ENCODE measurements at regions not wholly inside any gene's neighbourhood (a gene's known extent, or its start where the extent isn't known, plus 50 kb on each side); places are given as distances from the start of the nearest gene placed in this dataset.

DNA sequence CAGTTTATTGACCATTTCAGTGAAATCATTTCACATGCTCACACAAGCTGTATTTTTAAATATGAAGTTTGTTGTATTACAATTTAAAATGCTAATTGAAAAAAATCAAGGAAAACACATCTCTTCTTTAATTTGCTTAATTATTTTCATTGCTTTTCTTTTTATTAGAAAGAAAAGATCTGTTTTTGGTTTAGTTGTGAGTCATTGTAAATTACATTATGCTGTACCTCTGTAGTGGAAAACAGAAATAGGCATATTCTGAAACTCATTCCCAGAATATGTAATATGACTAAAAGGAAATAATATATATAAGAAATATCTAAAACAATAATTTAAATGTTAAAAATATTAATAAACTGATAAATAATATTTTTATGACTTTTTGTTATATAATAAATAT lies 161.9 kb downstream of the HGF start:
- ChIA-PET CTCF (no interaction called here), POLR2A (no interaction called here)

DNA sequence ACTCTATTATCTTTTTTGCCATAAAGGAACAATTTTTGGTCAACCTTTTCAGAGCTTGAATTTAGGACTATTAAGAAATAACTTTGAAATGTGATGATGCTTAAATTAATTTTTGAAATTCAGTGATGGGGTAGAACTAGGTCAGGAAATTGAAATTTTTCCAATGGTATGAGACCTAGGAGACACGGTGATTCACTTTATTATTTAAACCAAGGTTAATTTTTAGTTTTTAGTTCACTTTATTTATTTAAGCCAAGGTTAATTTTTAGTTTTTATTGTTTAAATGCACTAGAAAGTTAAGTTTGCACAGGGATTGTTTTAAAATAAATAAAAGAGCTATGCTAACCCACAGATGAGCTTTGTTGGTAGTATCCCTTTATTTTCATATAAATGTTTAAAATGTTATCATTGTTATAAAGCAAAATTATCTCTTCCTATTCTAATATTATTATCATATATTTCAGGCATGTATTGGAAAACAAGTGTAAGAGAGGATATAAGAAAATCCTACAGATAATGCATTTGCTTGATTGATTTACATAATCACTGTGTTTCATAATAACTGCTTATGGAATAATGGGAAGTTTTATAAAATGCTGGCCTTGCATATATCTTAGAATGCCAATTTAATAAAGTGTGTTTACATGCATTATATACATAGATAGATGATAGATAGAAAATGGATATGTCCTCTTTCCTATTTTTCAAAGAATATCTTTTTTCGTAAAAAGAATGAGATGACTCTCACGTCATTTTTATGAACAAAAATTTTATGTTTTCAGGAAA lies 163.6 kb downstream of the HGF start:
- POLR2A ChIA-PET = no interaction called here
- H3K4me3 ChIP-seq (ENCODE audit: control insufficient read depth in 1 of 7, extremely low read depth in 1 of 7, insufficient read depth in 4 of 7, low read depth in 2 of 7, low read length in 6 of 7) = no peak overlapping the region

More for the DNA sequence above, 161.9 kb downstream of the HGF start:
- DNase-seq = no peak
- Histone ChIP-seq H3K4me3 (ENCODE audit: control insufficient read depth in 1 of 7, extremely low read depth in 1 of 7, insufficient read depth in 4 of 7, low read depth in 2 of 7, low read length in 6 of 7) (no peak overlapping the region), H3K36me3 (ENCODE audit: control insufficient read depth in 4 of 4, insufficient read depth in 4 of 4, low read length in 3 of 4) (no peaks in the 10 kb centered on the region), H3K4me1 (ENCODE audit: control extremely low read depth in 1 of 4, control insufficient read depth in 4 of 4, insufficient read depth in 4 of 4, low read length in 3 of 4) (no peaks in the 10 kb centered on the region), H3K9me3 (ENCODE audit: control extremely low read depth in 1 of 5, control insufficient read depth in 4 of 5, insufficient read depth in 2 of 5, low read depth in 1 of 5, low read length in 4 of 5) (no peaks in the 10 kb centered on the region), H3K27me3 (replicated peaks in 2 of 5; ENCODE audit: control insufficient read depth in 4 of 5, insufficient read depth in 5 of 5, low read length in 4 of 5) (peaks cover 0 to 3% (median 0%) of the 10 kb centered on the region in 5 experiments), H3K27ac (ENCODE audit: insufficient read depth in 1 of 2, low read depth in 1 of 2, low read length in 2 of 2, poor library complexity in 1 of 2, severe bottlenecking in 2 of 2) (no peak overlapping the region)

DNA sequence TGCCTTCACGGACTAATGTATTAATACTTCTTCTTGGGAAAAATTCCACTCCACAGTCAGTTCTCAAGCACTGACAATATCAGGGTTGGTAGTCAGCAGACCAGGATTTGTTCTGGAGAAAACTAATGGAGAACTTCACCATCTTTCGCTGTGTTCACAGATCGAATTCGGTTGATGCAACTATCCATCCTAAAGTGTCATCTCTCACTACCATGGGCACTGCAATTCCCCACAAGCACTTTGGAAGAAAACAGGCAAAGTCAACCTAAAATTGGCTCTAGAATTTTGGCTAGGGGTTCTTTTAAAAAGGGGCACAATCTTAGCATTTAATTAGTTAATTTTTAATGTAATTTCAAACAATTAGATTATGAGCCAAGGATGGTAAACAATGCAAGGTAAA lies 164.4 kb downstream of the HGF start:
- ChIA-PET POLR2A (no interaction called here), CTCF (no interaction called here)
- no peaks in the 10 kb centered on the region for H3K36me3 ChIP-seq (ENCODE audit: control insufficient read depth in 4 of 4, insufficient read depth in 4 of 4, low read length in 3 of 4)
- 100% methylated on average over 4 of the region's 4 CpGs for WGBS (ENCODE audit: insufficient coverage)
- H3K9me3 ChIP-seq (ENCODE audit: control extremely low read depth in 1 of 5, control insufficient read depth in 4 of 5, insufficient read depth in 2 of 5, low read depth in 1 of 5, low read length in 4 of 5) = no peaks in the 10 kb centered on the region
- no peak overlapping the region for H3K4me3 ChIP-seq (ENCODE audit: control insufficient read depth in 1 of 7, extremely low read depth in 1 of 7, insufficient read depth in 4 of 7, low read depth in 2 of 7, low read length in 6 of 7)
- H3K4me1 ChIP-seq (ENCODE audit: control extremely low read depth in 1 of 4, control insufficient read depth in 4 of 4, insufficient read depth in 4 of 4, low read length in 3 of 4) = no peaks in the 10 kb centered on the region
- H3K27me3 ChIP-seq (replicated peaks in 2 of 5; ENCODE audit: control insufficient read depth in 4 of 5, insufficient read depth in 5 of 5, low read length in 4 of 5) = no peaks in the 10 kb centered on the region
- no peak for DNase-seq
- no peak overlapping the region for H3K27ac ChIP-seq (ENCODE audit: insufficient read depth in 1 of 2, low read depth in 1 of 2, low read length in 2 of 2, poor library complexity in 1 of 2, severe bottlenecking in 2 of 2)

More for the DNA sequence above, 163.6 kb downstream of the HGF start:
- no peak for DNase-seq
- H3K36me3 ChIP-seq (ENCODE audit: control insufficient read depth in 4 of 4, insufficient read depth in 4 of 4, low read length in 3 of 4) = no peaks in the 10 kb centered on the region
- no peaks in the 10 kb centered on the region for H3K4me1 ChIP-seq (ENCODE audit: control extremely low read depth in 1 of 4, control insufficient read depth in 4 of 4, insufficient read depth in 4 of 4, low read length in 3 of 4)
- H3K27me3 ChIP-seq (replicated peaks in 2 of 5; ENCODE audit: control insufficient read depth in 4 of 5, insufficient read depth in 5 of 5, low read length in 4 of 5) = peaks cover 0 to 3% (median 0%) of the 10 kb centered on the region in 5 experiments
- no peak overlapping the region for H3K27ac ChIP-seq (ENCODE audit: insufficient read depth in 1 of 2, low read depth in 1 of 2, low read length in 2 of 2, poor library complexity in 1 of 2, severe bottlenecking in 2 of 2)
- CTCF ChIA-PET = no interaction called here
- H3K9me3 ChIP-seq (ENCODE audit: control extremely low read depth in 1 of 5, control insufficient read depth in 4 of 5, insufficient read depth in 2 of 5, low read depth in 1 of 5, low read length in 4 of 5) = no peaks in the 10 kb centered on the region
- WGBS (ENCODE audit: insufficient coverage) = no CpG with 5 or more reads among the region's 3 CpGs

DNA sequence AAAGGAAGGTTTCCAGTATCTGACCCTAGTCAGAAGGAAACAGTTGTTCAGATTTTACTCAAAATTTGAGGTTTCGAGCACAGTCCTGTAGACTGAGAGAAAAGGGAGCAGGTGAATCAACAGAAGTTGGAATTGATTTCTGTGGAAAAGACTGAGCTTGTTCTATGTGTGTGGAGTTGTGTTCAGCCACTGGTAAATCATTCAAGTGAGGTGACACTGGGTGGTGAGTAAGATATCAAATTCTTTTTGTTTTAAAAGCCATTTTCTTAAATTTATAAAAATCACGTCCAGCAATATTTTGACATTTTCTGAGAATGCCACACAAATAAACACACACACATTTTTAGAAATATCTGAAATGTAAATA lies 165.1 kb downstream of the HGF start:
- Histone ChIP-seq H3K27me3 (replicated peaks in 2 of 5; ENCODE audit: control insufficient read depth in 4 of 5, insufficient read depth in 5 of 5, low read length in 4 of 5) (no peaks in the 10 kb centered on the region), H3K4me1 (ENCODE audit: control extremely low read depth in 1 of 4, control insufficient read depth in 4 of 4, insufficient read depth in 4 of 4, low read length in 3 of 4) (no peaks in the 10 kb centered on the region), H3K9me3 (ENCODE audit: control extremely low read depth in 1 of 5, control insufficient read depth in 4 of 5, insufficient read depth in 2 of 5, low read depth in 1 of 5, low read length in 4 of 5) (no peaks in the 10 kb centered on the region), H3K27ac (ENCODE audit: insufficient read depth in 1 of 2, low read depth in 1 of 2, low read length in 2 of 2, poor library complexity in 1 of 2, severe bottlenecking in 2 of 2) (no peak overlapping the region), H3K36me3 (ENCODE audit: control insufficient read depth in 4 of 4, insufficient read depth in 4 of 4, low read length in 3 of 4) (no peaks in the 10 kb centered on the region), H3K4me3 (ENCODE audit: control insufficient read depth in 1 of 7, extremely low read depth in 1 of 7, insufficient read depth in 4 of 7, low read depth in 2 of 7, low read length in 6 of 7) (no peak overlapping the region)
- CTCF ChIA-PET = no interaction called here
- POLR2A ChIA-PET = no interaction called here
- no peak for DNase-seq
- WGBS (ENCODE audit: insufficient coverage) = 89% methylated on average over 1 of the region's 2 CpGs

DNA sequence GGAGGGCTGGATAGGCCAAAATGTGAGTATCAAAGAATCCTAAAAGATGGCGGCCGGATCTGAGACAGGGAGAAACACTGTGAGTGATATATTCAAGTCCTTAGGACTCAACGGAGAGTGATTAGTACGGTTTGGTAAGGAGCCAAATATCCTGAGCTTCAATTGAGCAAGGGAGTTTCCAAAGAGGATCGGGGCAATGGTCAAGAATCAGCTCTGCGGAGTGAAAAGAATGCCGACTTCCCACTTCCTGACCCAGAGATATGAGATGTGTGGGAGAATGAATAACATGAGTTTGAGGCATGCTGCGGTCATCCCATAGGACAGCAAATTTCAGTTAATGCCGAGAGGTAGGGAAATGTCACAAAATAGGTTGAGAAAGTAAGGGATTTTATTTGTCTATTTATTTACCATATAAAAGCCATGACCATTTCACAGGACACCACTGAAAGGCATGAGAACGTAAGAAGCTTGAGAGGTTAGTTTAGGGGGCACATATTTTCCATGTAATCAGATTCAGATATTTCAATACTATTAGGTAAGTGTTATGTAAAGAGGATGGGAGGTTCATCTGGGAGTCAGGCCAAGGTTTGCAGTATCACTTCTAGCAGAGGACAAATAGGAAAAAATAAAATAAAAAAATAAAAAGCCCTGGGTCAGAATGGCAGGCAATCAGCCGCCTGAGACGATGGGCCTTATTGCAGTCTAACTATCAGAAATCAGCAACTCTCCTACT lies 165.6 kb downstream of the HGF start:
- DNase-seq = no peak
- WGBS (ENCODE audit: insufficient coverage) = 91% methylated on average over 9 of the region's 12 CpGs
- CTCF ChIA-PET = no interaction called here

DNA sequence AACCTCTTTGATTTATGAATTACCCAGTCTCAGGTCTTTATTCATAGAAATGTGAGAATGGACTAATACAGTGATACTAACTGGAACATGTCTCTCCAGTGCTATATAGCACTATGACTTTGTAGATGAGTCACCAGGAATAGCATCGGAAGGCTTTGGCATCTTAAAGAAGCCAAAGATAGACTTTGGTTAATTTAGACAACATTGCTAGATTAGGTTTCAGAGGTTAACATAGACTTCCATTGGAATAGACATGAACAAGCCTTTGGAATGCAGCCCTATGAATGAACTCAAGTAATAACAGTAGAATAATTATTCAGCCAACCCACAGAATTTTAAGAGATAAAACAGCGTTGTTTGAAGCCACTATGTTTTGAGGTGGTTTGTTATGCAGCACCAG lies 169.2 kb downstream of the HGF start:
- Histone ChIP-seq H3K9me3 (ENCODE audit: control extremely low read depth in 1 of 5, control insufficient read depth in 4 of 5, insufficient read depth in 2 of 5, low read depth in 1 of 5, low read length in 4 of 5) (no peaks in the 10 kb centered on the region), H3K27ac (ENCODE audit: insufficient read depth in 1 of 2, low read depth in 1 of 2, low read length in 2 of 2, poor library complexity in 1 of 2, severe bottlenecking in 2 of 2) (no peak overlapping the region), H3K36me3 (ENCODE audit: control insufficient read depth in 4 of 4, insufficient read depth in 4 of 4, low read length in 3 of 4) (no peaks in the 10 kb centered on the region), H3K4me1 (ENCODE audit: control extremely low read depth in 1 of 4, control insufficient read depth in 4 of 4, insufficient read depth in 4 of 4, low read length in 3 of 4) (no peaks in the 10 kb centered on the region), H3K27me3 (replicated peaks in 2 of 5; ENCODE audit: control insufficient read depth in 4 of 5, insufficient read depth in 5 of 5, low read length in 4 of 5) (no peaks in the 10 kb centered on the region), H3K4me3 (ENCODE audit: control insufficient read depth in 1 of 7, extremely low read depth in 1 of 7, insufficient read depth in 4 of 7, low read depth in 2 of 7, low read length in 6 of 7) (no peak overlapping the region)
- DNase-seq = no peak
- CTCF ChIA-PET = no interaction called here
- WGBS (ENCODE audit: insufficient coverage) = 100% methylated on average over 1 of the region's 2 CpGs
- POLR2A ChIA-PET = no interaction called here

More for the DNA sequence above, 165.6 kb downstream of the HGF start:
- no peaks in the 10 kb centered on the region for H3K4me1 ChIP-seq (ENCODE audit: control extremely low read depth in 1 of 4, control insufficient read depth in 4 of 4, insufficient read depth in 4 of 4, low read length in 3 of 4)
- POLR2A ChIA-PET = no interaction called here
- no peak overlapping the region for H3K4me3 ChIP-seq (ENCODE audit: control insufficient read depth in 1 of 7, extremely low read depth in 1 of 7, insufficient read depth in 4 of 7, low read depth in 2 of 7, low read length in 6 of 7)
- no peaks in the 10 kb centered on the region for H3K9me3 ChIP-seq (ENCODE audit: control extremely low read depth in 1 of 5, control insufficient read depth in 4 of 5, insufficient read depth in 2 of 5, low read depth in 1 of 5, low read length in 4 of 5)
- H3K27ac ChIP-seq (ENCODE audit: insufficient read depth in 1 of 2, low read depth in 1 of 2, low read length in 2 of 2, poor library complexity in 1 of 2, severe bottlenecking in 2 of 2) = no peak overlapping the region
- no peaks in the 10 kb centered on the region for H3K36me3 ChIP-seq (ENCODE audit: control insufficient read depth in 4 of 4, insufficient read depth in 4 of 4, low read length in 3 of 4)
- no peaks in the 10 kb centered on the region for H3K27me3 ChIP-seq (replicated peaks in 2 of 5; ENCODE audit: control insufficient read depth in 4 of 5, insufficient read depth in 5 of 5, low read length in 4 of 5)

DNA sequence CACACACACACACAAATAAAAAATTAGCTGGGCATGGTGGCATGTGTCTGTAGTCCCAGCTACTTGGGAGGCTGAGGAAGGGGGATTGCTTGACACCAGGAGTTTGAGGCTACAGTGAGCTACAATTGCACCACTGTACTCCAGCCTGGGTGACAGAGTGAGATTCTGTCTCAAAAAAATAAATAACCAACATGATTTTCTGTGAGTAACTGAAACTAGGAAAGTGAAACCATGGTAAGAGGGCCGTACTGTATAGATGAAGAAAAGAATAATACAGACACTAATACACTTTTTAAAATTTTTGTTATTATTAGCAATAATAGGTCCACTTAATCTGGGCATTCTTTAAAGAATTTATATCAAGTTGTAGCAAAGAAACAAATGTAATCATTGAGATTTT lies 170.9 kb downstream of the HGF start:
- Histone ChIP-seq H3K9me3 (ENCODE audit: control extremely low read depth in 1 of 5, control insufficient read depth in 4 of 5, insufficient read depth in 2 of 5, low read depth in 1 of 5, low read length in 4 of 5) (no peaks in the 10 kb centered on the region), H3K4me3 (ENCODE audit: control insufficient read depth in 1 of 7, extremely low read depth in 1 of 7, insufficient read depth in 4 of 7, low read depth in 2 of 7, low read length in 6 of 7) (no peak overlapping the region), H3K36me3 (ENCODE audit: control insufficient read depth in 4 of 4, insufficient read depth in 4 of 4, low read length in 3 of 4) (no peaks in the 10 kb centered on the region), H3K27ac (ENCODE audit: insufficient read depth in 1 of 2, low read depth in 1 of 2, low read length in 2 of 2, poor library complexity in 1 of 2, severe bottlenecking in 2 of 2) (no peak overlapping the region), H3K4me1 (ENCODE audit: control extremely low read depth in 1 of 4, control insufficient read depth in 4 of 4, insufficient read depth in 4 of 4, low read length in 3 of 4) (no peaks in the 10 kb centered on the region), H3K27me3 (replicated peaks in 2 of 5; ENCODE audit: control insufficient read depth in 4 of 5, insufficient read depth in 5 of 5, low read length in 4 of 5) (no peaks in the 10 kb centered on the region)
- no CpG with 5 or more reads among the region's 1 CpG for WGBS (ENCODE audit: insufficient coverage)
- POLR2A ChIA-PET = no interaction called here
- CTCF ChIA-PET = no interaction called here
- no peak for DNase-seq
